ENCODE measurements at regions not wholly inside any gene's neighbourhood (a gene's known extent, or its start where the extent isn't known, plus 50 kb on each side); places are given as distances from the start of the nearest gene placed in this dataset.
A peak's percentile ranks its signal among the peaks of the same experiment; 100 is the strongest.
"Not testable (repeated sequence)": the region's sequence is repeated elsewhere in the genome, so short reads cannot be mapped to it uniquely, and the experiment has no call there.

- H3K27ac ChIP-seq; DNase-seq; intact Hi-C loops (cut with DNase I); H3K4me1 ChIP-seq; H3K27me3 ChIP-seq; H3K9me3 ChIP-seq; H3K4me3 ChIP-seq (replicated peaks in 1 of 3); H3K36me3 ChIP-seq: not testable (repeated sequence)
- 83 to 95% methylated on average over 4 of the region's 4 CpGs for WGBS, 2 donors
These were observed 129.1 kb downstream of the CCT8L2 start for GRCh38 chr22:16463472-16463871.

GRCh38 chr22:16447451-16447850 is 145.2 kb downstream of the CCT8L2 start:
- H3K27ac ChIP-seq; H3K27me3 ChIP-seq; intact Hi-C loops (cut with DNase I); H3K4me3 ChIP-seq (replicated peaks in 1 of 3); H3K4me1 ChIP-seq; H3K9me3 ChIP-seq; H3K36me3 ChIP-seq; DNase-seq: not testable (repeated sequence)
- WGBS, 2 donors, result 35 to 63% methylated on average over 3 to 7 of the region's 7 CpGs

- H3K27ac ChIP-seq; H3K9me3 ChIP-seq; DNase-seq; H3K4me3 ChIP-seq (replicated peaks in 1 of 3); H3K36me3 ChIP-seq; H3K27me3 ChIP-seq; H3K4me1 ChIP-seq; intact Hi-C loops (cut with DNase I): not testable (repeated sequence)
- WGBS, 2 donors, result 66 to 78% methylated on average over 6 of the region's 6 CpGs
These were observed 145.7 kb downstream of the CCT8L2 start for GRCh38 chr22:16446755-16447440.

- intact Hi-C loops (cut with DNase I); H3K27ac ChIP-seq; H3K4me3 ChIP-seq (replicated peaks in 1 of 3); H3K4me1 ChIP-seq; H3K36me3 ChIP-seq; H3K9me3 ChIP-seq; H3K27me3 ChIP-seq; DNase-seq: not testable (repeated sequence)
- peak in 3 of 6 experiments; percentile 5 to 28 (median 22) for TF ChIP-seq CTCF (IDR thresholded peaks at IDR 0.05)
- WGBS, 2 donors, result 13 to 31% methylated on average over 1 of the region's 1 CpG
These were observed 151.6 kb downstream of the CCT8L2 start for GRCh38 chr22:16441014-16441413.

- H3K27ac ChIP-seq; H3K4me3 ChIP-seq (replicated peaks in 1 of 3); H3K9me3 ChIP-seq; intact Hi-C loops (cut with DNase I); H3K27me3 ChIP-seq; H3K36me3 ChIP-seq; DNase-seq; H3K4me1 ChIP-seq: not testable (repeated sequence)
- WGBS, 2 donors, result 78 to 83% methylated on average over 21 of the region's 21 CpGs
These were observed 169.1 kb downstream of the CCT8L2 start for GRCh38 chr22:16423476-16423875.

GRCh38 chr22:16417498-16417897 is 175.1 kb downstream of the CCT8L2 start:
- 54 to 56% methylated on average over 3 of the region's 3 CpGs for WGBS, 2 donors
- intact Hi-C loops (cut with DNase I), result not testable (repeated sequence)

GRCh38 chr22:16404639-16405038 is 188.0 kb downstream of the CCT8L2 start:
- H3K4me3 ChIP-seq (replicated peaks in 1 of 3); H3K9me3 ChIP-seq; H3K27ac ChIP-seq; intact Hi-C loops (cut with DNase I); H3K4me1 ChIP-seq; H3K27me3 ChIP-seq; DNase-seq; H3K36me3 ChIP-seq: not testable (repeated sequence)
- 82 to 84% methylated on average over 7 of the region's 7 CpGs for WGBS, 2 donors

More at GRCh38 chr22:16417498-16417897, 175.1 kb downstream of the CCT8L2 start:
- DNase-seq; H3K9me3 ChIP-seq; H3K36me3 ChIP-seq; H3K4me1 ChIP-seq; H3K27ac ChIP-seq; H3K27me3 ChIP-seq; H3K4me3 ChIP-seq (replicated peaks in 1 of 3): not testable (repeated sequence)

GRCh38 chr22:16403661-16404060 is 188.9 kb downstream of the CCT8L2 start:
- H3K27ac ChIP-seq; H3K9me3 ChIP-seq; H3K4me3 ChIP-seq (replicated peaks in 1 of 3); DNase-seq; H3K27me3 ChIP-seq; H3K4me1 ChIP-seq; intact Hi-C loops (cut with DNase I); H3K36me3 ChIP-seq: not testable (repeated sequence)
- 76 to 82% methylated on average over 20 of the region's 20 CpGs for WGBS, 2 donors

- H3K4me1 ChIP-seq; H3K36me3 ChIP-seq; DNase-seq; H3K4me3 ChIP-seq (replicated peaks in 1 of 3); H3K27ac ChIP-seq; intact Hi-C loops (cut with DNase I); H3K27me3 ChIP-seq; H3K9me3 ChIP-seq: not testable (repeated sequence)
- 57 to 59% methylated on average over 6 of the region's 6 CpGs for WGBS, 2 donors
These were observed 189.7 kb downstream of the CCT8L2 start for GRCh38 chr22:16402874-16403399.

- H3K4me1 ChIP-seq; H3K9me3 ChIP-seq; H3K27ac ChIP-seq; H3K36me3 ChIP-seq; intact Hi-C loops (cut with DNase I); H3K4me3 ChIP-seq (replicated peaks in 1 of 3); DNase-seq; H3K27me3 ChIP-seq: not testable (repeated sequence)
- WGBS, 2 donors, result 59 to 68% methylated on average over 2 of the region's 2 CpGs
These were observed 199.1 kb downstream of the CCT8L2 start for GRCh38 chr22:16393476-16393875.

GRCh38 chr22:16391417-16391930 is 201.1 kb downstream of the CCT8L2 start:
- WGBS, 2 donors, result 71 to 86% methylated on average over 10 to 12 of the region's 20 CpGs
- H3K27ac ChIP-seq; H3K9me3 ChIP-seq; H3K4me3 ChIP-seq (replicated peaks in 1 of 3); intact Hi-C loops (cut with DNase I); DNase-seq; H3K36me3 ChIP-seq; H3K4me1 ChIP-seq; H3K27me3 ChIP-seq: not testable (repeated sequence)

- H3K4me3 ChIP-seq (replicated peaks in 1 of 3); H3K4me1 ChIP-seq; H3K27ac ChIP-seq; H3K27me3 ChIP-seq; H3K36me3 ChIP-seq; intact Hi-C loops (cut with DNase I); H3K9me3 ChIP-seq; DNase-seq: not testable (repeated sequence)
- 91 to 100% methylated on average over 6 to 7 of the region's 31 CpGs for WGBS, 2 donors
These were observed 201.9 kb downstream of the CCT8L2 start for GRCh38 chr22:16390541-16391217.
